Fibroblast of lung (primary cell): ENCODE measurements at regions not wholly inside any gene's neighbourhood (a gene's known extent, or its start where the extent isn't known, plus 50 kb on each side); places are given as distances from the start of the nearest gene placed in this dataset.

ENCODE experiments used
- DNase-seq, 2 donors: peaks; one replicate each; pipeline versions ENCODE4 v3.0.0 to v3.0.0-alpha.2; 2010; ENCODE audit warnings: low read depth in 2 of 2
- H2AFZ ChIP-seq: 2 replicates; pipeline ENCODE4 v1.5.1; 2012; ENCODE audit warnings: low read length, control low read depth, inconsistent platforms
- H3K27ac ChIP-seq: 2 replicates; pipeline ENCODE4 v1.5.1; 2011; ENCODE audit warnings: low read length, control low read depth; ENCODE audit not compliant: insufficient read depth
- H3K27me3 ChIP-seq: 2 replicates; pipeline ENCODE4 v1.5.1; 2011; ENCODE audit warnings: mild to moderate bottlenecking, low read length; ENCODE audit not compliant: control insufficient read depth, insufficient read depth
- H3K36me3 ChIP-seq: 2 replicates; pipeline ENCODE4 v1.5.1; 2011; ENCODE audit warnings: low read length; ENCODE audit not compliant: control insufficient read depth, insufficient read depth
- H3K4me1 ChIP-seq: 2 replicates; pipeline ENCODE4 v1.5.1; 2011; ENCODE audit warnings: low read length; ENCODE audit not compliant: control insufficient read depth, insufficient read depth; ENCODE audit errors: extremely low read depth
- H3K4me2 ChIP-seq: 2 replicates; pipeline ENCODE4 v1.5.1; 2011; ENCODE audit warnings: low read length, control low read depth; ENCODE audit not compliant: insufficient read depth; ENCODE audit errors: extremely low read depth
- H3K4me3 ChIP-seq, 4 experiments: fragments of 200-600 bp in 1 of 4; sonication (generic) in 1 of 4; replicated peaks in 1 of 4; 2 replicates each; pipeline ENCODE4 v1.5.1; 2011 to 2016; ENCODE audit warnings: low read length in 4 of 4, low read depth in 3 of 4, mild to moderate bottlenecking in 3 of 4, control low read depth in 2 of 4, inconsistent platforms in 1 of 4, mixed read lengths in 1 of 4; ENCODE audit not compliant: insufficient read depth in 1 of 4; ENCODE audit errors: control extremely low read depth in 1 of 4
- H3K79me2 ChIP-seq: 2 replicates; pipeline ENCODE4 v1.5.1; 2012; ENCODE audit warnings: mild to moderate bottlenecking, low read length, inconsistent platforms; ENCODE audit not compliant: control insufficient read depth, insufficient read depth
- H3K9ac ChIP-seq: 2 replicates; pipeline ENCODE4 v1.5.1; 2011; ENCODE audit warnings: mild to moderate bottlenecking, low read length, control low read depth; ENCODE audit not compliant: insufficient read depth
- H3K9me3 ChIP-seq: 2 replicates; pipeline ENCODE4 v1.5.1; 2012; ENCODE audit warnings: low read depth, low read length; ENCODE audit not compliant: control insufficient read depth, insufficient read depth
- H4K20me1 ChIP-seq: 2 replicates; pipeline ENCODE4 v1.5.1; 2011; ENCODE audit warnings: low read length; ENCODE audit not compliant: control insufficient read depth, insufficient read depth; ENCODE audit errors: extremely low read depth
- CTCF ChIP-seq, 2 donors: IDR thresholded peaks in 1 of 2; conservative IDR thresholded peaks in 1 of 2; 1 replicate in 1 of 2; 2 replicates in 1 of 2; pipeline ENCODE4 v1.5.1; 2011 to 2012; ENCODE audit warnings: low read length in 2 of 2, control low read depth in 1 of 2, inconsistent platforms in 1 of 2, low read depth in 1 of 2, mild to moderate bottlenecking in 1 of 2
- EZH2 ChIP-seq: IDR thresholded peaks from 2 replicates; pipeline ENCODE4 v1.5.1; 2012; ENCODE audit warnings: low read length, control low read depth, mild to moderate bottlenecking; ENCODE audit errors: missing control alignments

- Histone ChIP-seq H3K79me2 (no peaks in the 10 kb centered on the region), H2AFZ (no peak overlapping the region), H4K20me1 (no peaks in the 10 kb centered on the region), H3K9ac (no peak overlapping the region), H3K36me3 (no peaks in the 10 kb centered on the region), H3K27ac (no peak overlapping the region), H3K4me3 (no peak overlapping the region), H3K4me2 (no peak overlapping the region), H3K9me3 (no peaks in the 10 kb centered on the region), H3K4me1 (no peaks in the 10 kb centered on the region), H3K27me3 (no peaks in the 10 kb centered on the region)
- DNase-seq, result no peak
- no peak for TF ChIP-seq EZH2
- TF ChIP-seq CTCF (conservative IDR thresholded peaks at IDR 0.05 in 1 of 2, IDR thresholded peaks at IDR 0.05 in 1 of 2; ENCODE audit: low read depth in 1 of 2, low read length in 2 of 2), result no peak
These were observed 1224.9 kb upstream of the TMEM132C start for GRCh38 chr12:127041985-127042625.

- H3K27me3 ChIP-seq, result no peaks in the 10 kb centered on the region
These were observed 1223.2 kb upstream of the TMEM132C start for GRCh38 chr12:127043731-127044130.

GRCh38 chr12:127044836-127045235 lies 1222.1 kb upstream of the TMEM132C start:
- H3K4me3 ChIP-seq, result no peak overlapping the region
- no peaks in the 10 kb centered on the region for H3K27me3 ChIP-seq
- H3K4me2 ChIP-seq, result no peak overlapping the region
- DNase-seq, result peak in 1 of 2 donors; percentile 2
- no peaks in the 10 kb centered on the region for H3K9me3 ChIP-seq
- H4K20me1 ChIP-seq, result no peaks in the 10 kb centered on the region
- no peaks in the 10 kb centered on the region for H3K4me1 ChIP-seq
- no peaks in the 10 kb centered on the region for H3K79me2 ChIP-seq
- no peak overlapping the region for H3K27ac ChIP-seq
- no peak overlapping the region for H3K9ac ChIP-seq
- no peak overlapping the region for H2AFZ ChIP-seq
- no peak for TF ChIP-seq CTCF (conservative IDR thresholded peaks at IDR 0.05 in 1 of 2, IDR thresholded peaks at IDR 0.05 in 1 of 2; ENCODE audit: low read depth in 1 of 2, low read length in 2 of 2)
- TF ChIP-seq EZH2, result no peak
- no peaks in the 10 kb centered on the region for H3K36me3 ChIP-seq

More at GRCh38 chr12:127043731-127044130, 1223.2 kb upstream of the TMEM132C start:
- no peak for DNase-seq
- Histone ChIP-seq H2AFZ (no peak overlapping the region), H3K36me3 (no peaks in the 10 kb centered on the region), H4K20me1 (no peaks in the 10 kb centered on the region), H3K9me3 (no peaks in the 10 kb centered on the region), H3K9ac (no peak overlapping the region), H3K4me1 (no peaks in the 10 kb centered on the region), H3K27ac (no peak overlapping the region), H3K4me2 (no peak overlapping the region), H3K79me2 (no peaks in the 10 kb centered on the region), H3K4me3 (no peak overlapping the region)
- TF ChIP-seq CTCF (conservative IDR thresholded peaks at IDR 0.05 in 1 of 2, IDR thresholded peaks at IDR 0.05 in 1 of 2; ENCODE audit: low read depth in 1 of 2, low read length in 2 of 2) (no peak), EZH2 (no peak)
